ENCODE measurements at regions not wholly inside any gene's neighbourhood (a gene's known extent, or its start where the extent isn't known, plus 50 kb on each side); places are given as distances from the start of the nearest gene placed in this dataset.

GRCh38 chr3:71849681-71850080, 64.7 kb upstream of the PROK2 start:
- Mint-ChIP-seq H3K36me3 (ENCODE audit: unreplicated experiment) (no peaks in the 10 kb centered on the region), H3K9me3 (ENCODE audit: unreplicated experiment) (peaks cover 4% of the 10 kb centered on the region), H3K4me3 (ENCODE audit: unreplicated experiment) (no peak overlapping the region), H3K27me3 (ENCODE audit: unreplicated experiment) (peaks cover 50% of the 10 kb centered on the region), H3K4me1 (ENCODE audit: unreplicated experiment) (no peaks in the 10 kb centered on the region), H3K27ac (ENCODE audit: unreplicated experiment) (no peak overlapping the region)
- DNase-seq (ENCODE audit: extremely low spot score, unreplicated experiment), result no peak
- no peak for TF ChIP-seq CTCF (IDR thresholded peaks at IDR 0.05)

GRCh38 chr3:71847794-71848193, 62.8 kb upstream of the PROK2 start:
- no peak overlapping the region for H3K27ac Mint-ChIP-seq (ENCODE audit: unreplicated experiment)
- peaks cover 4% of the 10 kb centered on the region for H3K9me3 Mint-ChIP-seq (ENCODE audit: unreplicated experiment)
- H3K4me1 Mint-ChIP-seq (ENCODE audit: unreplicated experiment), result no peaks in the 10 kb centered on the region
- peaks cover 63% of the 10 kb centered on the region for H3K27me3 Mint-ChIP-seq (ENCODE audit: unreplicated experiment)
- H3K36me3 Mint-ChIP-seq (ENCODE audit: unreplicated experiment), result no peaks in the 10 kb centered on the region
- no peak for TF ChIP-seq CTCF (IDR thresholded peaks at IDR 0.05)
- DNase-seq (ENCODE audit: extremely low spot score, unreplicated experiment), result no peak
- H3K4me3 Mint-ChIP-seq (ENCODE audit: unreplicated experiment), result no peak overlapping the region

GRCh38 chr3:71846185-71846584, 61.2 kb upstream of the PROK2 start:
- Mint-ChIP-seq H3K36me3 (ENCODE audit: unreplicated experiment) (no peaks in the 10 kb centered on the region), H3K27me3 (ENCODE audit: unreplicated experiment) (peaks cover 69% of the 10 kb centered on the region)

GRCh38 chr3:71843071-71843470, 58.1 kb upstream of the PROK2 start:
- H3K27ac Mint-ChIP-seq (ENCODE audit: unreplicated experiment), result no peak overlapping the region
- no peak for DNase-seq (ENCODE audit: extremely low spot score, unreplicated experiment)
- no peaks in the 10 kb centered on the region for H3K9me3 Mint-ChIP-seq (ENCODE audit: unreplicated experiment)
- TF ChIP-seq CTCF (IDR thresholded peaks at IDR 0.05), result no peak
- peaks cover 78% of the 10 kb centered on the region for H3K27me3 Mint-ChIP-seq (ENCODE audit: unreplicated experiment)
- H3K36me3 Mint-ChIP-seq (ENCODE audit: unreplicated experiment), result no peaks in the 10 kb centered on the region
- no peak overlapping the region for H3K4me3 Mint-ChIP-seq (ENCODE audit: unreplicated experiment)
- no peaks in the 10 kb centered on the region for H3K4me1 Mint-ChIP-seq (ENCODE audit: unreplicated experiment)

More at GRCh38 chr3:71846185-71846584, 61.2 kb upstream of the PROK2 start:
- TF ChIP-seq CTCF (IDR thresholded peaks at IDR 0.05), result no peak
- no peak for DNase-seq (ENCODE audit: extremely low spot score, unreplicated experiment)
- Mint-ChIP-seq H3K4me3 (ENCODE audit: unreplicated experiment) (no peak overlapping the region), H3K27ac (ENCODE audit: unreplicated experiment) (no peak overlapping the region), H3K4me1 (ENCODE audit: unreplicated experiment) (no peaks in the 10 kb centered on the region), H3K9me3 (ENCODE audit: unreplicated experiment) (peaks cover 4% of the 10 kb centered on the region)

- no peak for DNase-seq (ENCODE audit: extremely low spot score, unreplicated experiment)
- Mint-ChIP-seq H3K9me3 (ENCODE audit: unreplicated experiment) (no peaks in the 10 kb centered on the region), H3K4me1 (ENCODE audit: unreplicated experiment) (no peaks in the 10 kb centered on the region), H3K4me3 (ENCODE audit: unreplicated experiment) (no peak overlapping the region), H3K36me3 (ENCODE audit: unreplicated experiment) (no peaks in the 10 kb centered on the region), H3K27me3 (ENCODE audit: unreplicated experiment) (peaks cover 68% of the 10 kb centered on the region), H3K27ac (ENCODE audit: unreplicated experiment) (no peak overlapping the region)
- TF ChIP-seq CTCF (IDR thresholded peaks at IDR 0.05), result no peak
Measured at GRCh38 chr3:71838406-71838805, 53.5 kb upstream of the PROK2 start.

Measured in osteocyte (in vitro differentiated cells).